HG03280 (cell line): ENCODE measurements at regions not wholly inside any gene's neighbourhood (a gene's known extent, or its start where the extent isn't known, plus 50 kb on each side); places are given as distances from the start of the nearest gene placed in this dataset.
"Not testable (repeated sequence)": the region's sequence is repeated elsewhere in the genome, so short reads cannot be mapped to it uniquely, and the experiment has no call there.

Source experiments
- ATAC-seq: cut with Tn5 transposase; IDR thresholded peaks from one replicate; pipeline ENCODE4 v1.9.1; 2021; ENCODE audit warnings: mild to moderate bottlenecking, moderate library complexity; ENCODE audit not compliant: unreplicated experiment

DNA sequence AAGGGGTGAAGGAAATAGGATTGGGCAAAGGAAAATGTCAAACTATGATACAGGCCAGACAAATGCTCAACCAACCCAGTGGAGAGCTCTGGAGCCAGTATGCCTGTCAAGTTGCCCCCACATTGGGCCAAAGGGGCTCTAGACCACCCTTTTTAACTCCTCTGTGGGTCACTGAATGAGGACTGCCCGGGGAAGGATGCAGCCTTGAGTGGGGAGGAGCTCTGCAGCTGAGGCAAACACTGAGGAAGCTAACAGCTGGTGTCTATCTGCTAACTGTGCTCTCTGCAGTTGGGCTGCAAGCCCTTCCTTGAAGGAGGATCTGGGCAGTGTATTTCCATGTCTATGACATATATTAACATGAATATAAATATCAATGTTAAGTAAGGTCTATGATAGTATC lies 98.4 kb upstream of the PRSS16 start:
- ATAC-seq = no peak

DNA sequence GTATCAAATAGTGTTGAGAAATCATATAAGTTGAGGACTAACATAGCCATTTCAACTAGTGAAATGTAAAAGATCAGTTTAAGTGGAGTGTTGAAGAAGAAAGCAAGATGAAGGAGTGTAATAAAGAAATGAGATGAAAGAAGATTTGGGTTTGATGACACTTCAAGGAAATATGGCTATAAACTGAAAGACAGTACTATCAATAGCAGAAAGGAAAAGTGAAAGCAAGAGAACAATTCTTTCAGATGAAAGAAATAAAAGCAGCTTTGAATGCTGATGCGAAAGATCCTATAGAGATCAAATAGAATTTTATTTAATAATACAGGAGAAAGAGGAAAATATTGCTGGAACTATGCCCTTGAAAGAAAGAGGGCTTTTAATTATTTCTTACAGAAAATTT lies 92.8 kb upstream of the PRSS16 start:
- no peak for ATAC-seq

DNA sequence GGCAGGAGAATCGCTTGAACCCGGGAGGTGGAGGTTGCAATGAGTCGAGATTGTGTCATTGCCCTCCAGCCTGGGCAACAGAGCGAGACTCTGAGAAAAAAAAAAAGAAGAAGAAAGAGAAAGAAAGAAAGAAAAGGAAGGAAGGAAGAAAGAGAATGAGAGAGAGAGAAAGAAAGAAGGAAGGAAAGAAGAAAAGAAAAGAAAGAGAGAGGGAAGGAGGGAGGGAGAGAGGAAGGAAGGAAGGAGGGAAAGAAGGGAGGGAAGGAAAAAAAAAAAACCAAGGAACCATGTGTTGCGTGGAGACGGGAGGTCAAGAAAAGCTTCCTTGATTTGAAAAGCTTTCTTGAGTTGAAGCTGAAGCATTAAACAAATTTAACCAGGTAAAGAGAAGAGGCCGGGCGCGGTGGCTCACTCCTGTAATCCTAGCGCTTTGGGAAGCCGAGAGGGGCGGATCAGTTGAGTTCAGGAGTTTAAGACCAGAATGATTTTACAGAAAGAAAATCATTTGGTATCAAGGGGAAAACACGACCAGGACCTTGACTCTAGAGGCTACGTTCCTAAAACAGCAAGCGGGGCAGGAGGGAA lies 90.5 kb upstream of the PRSS16 start:
- no peak for ATAC-seq

GRCh38 chr6:27157459-27158315 lies 89.8 kb upstream of the PRSS16 start:
- ATAC-seq = peak; percentile 50

GRCh38 chr6:27158316-27158643 lies 89.2 kb upstream of the PRSS16 start:
- no peak for ATAC-seq

DNA sequence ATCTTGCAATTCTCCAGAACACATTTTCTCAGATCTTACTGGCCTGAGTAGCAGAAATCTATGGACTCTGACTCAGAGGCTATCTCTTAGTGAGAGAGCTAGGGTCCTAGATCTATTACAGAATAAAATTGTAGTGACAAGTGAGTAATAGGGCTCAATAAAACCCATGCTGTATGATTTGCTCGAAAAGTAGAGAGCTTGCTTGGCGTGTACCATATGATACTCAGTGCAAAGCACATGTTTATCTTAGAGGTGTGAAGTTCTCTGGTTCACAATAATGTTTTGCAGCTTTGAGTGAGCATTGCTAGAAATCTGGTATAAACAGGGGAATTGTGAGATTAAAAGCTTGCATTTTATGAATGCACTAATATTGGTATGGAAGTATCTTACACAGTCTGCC lies 87.8 kb upstream of the PRSS16 start:
- no peak for ATAC-seq

DNA sequence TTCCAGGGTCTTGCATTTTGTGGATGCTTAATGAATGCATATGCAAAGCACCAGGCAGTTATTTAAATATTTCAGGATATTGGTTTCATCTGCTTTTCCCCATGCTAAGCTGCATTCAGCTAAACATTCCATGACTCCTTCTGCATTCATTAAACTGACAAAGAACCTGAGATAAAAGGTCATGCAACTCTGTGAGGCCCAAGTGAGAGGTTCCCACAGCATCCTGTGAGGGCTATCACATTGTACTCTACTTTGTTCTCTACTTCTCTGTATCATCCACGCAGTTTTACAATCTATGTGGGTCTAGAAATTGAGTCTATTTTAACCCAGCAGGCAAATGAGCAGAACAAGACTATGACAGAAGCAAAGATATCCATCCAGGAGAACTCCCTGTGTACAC lies 86.4 kb upstream of the PRSS16 start:
- no peak for ATAC-seq

- ATAC-seq = no peak
Observed at GRCh38 chr6:27161603-27161945, 85.9 kb upstream of the PRSS16 start.

DNA sequence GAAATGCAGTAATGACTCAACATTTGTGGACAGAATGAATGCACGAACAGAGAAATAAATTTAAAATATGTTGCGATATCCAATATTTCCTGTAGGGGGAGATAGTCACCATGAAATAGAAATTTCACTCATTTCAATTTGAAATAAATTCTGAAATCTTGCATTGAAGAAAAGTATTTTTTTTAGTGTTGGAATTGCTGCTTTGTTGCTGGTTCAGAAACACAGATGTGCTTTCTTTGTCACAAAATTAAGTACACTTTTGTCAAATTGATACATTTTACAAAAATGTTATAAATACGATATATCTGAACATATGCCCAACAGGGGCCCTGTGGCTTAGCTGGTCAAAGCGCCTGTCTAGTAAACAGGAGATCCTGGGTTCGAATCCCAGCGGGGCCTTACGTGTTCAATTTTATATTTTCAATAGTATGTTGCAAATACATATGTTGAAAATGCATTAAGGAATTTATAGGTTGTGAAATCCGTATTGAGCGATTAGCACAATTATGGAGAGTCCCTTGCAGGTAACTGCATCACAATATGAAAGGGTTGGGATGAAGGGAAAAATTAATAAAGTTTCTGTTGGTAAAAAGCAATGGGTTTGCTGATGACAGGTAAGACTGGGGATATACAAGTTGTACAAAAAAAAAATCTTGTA lies 85.4 kb upstream of the PRSS16 start:
- no peak for ATAC-seq

- ATAC-seq = no peak
Observed at GRCh38 chr6:27163834-27164233, 83.7 kb upstream of the PRSS16 start.

DNA sequence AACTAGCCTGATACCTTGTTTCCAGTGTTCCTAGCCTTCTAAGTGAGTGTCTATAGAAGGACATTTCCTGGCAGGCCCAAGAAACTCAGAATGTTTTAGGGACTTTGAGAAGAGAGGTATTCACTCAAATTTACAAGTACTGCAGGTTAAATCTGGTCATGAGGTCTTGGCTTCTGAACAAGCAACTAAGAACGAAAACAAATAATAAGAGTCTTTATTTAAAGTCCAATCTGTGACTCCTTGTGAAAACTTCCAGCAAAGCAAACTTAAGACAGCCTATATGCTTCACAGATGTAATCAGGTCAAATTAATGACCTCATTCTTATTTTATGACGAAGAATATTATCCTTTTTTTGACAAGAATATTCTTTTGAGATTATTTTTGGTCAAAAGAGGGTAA lies 79.4 kb upstream of the PRSS16 start:
- no peak for ATAC-seq

- ATAC-seq = no peak
Observed at GRCh38 chr6:27168586-27169443, 78.7 kb upstream of the PRSS16 start.

DNA sequence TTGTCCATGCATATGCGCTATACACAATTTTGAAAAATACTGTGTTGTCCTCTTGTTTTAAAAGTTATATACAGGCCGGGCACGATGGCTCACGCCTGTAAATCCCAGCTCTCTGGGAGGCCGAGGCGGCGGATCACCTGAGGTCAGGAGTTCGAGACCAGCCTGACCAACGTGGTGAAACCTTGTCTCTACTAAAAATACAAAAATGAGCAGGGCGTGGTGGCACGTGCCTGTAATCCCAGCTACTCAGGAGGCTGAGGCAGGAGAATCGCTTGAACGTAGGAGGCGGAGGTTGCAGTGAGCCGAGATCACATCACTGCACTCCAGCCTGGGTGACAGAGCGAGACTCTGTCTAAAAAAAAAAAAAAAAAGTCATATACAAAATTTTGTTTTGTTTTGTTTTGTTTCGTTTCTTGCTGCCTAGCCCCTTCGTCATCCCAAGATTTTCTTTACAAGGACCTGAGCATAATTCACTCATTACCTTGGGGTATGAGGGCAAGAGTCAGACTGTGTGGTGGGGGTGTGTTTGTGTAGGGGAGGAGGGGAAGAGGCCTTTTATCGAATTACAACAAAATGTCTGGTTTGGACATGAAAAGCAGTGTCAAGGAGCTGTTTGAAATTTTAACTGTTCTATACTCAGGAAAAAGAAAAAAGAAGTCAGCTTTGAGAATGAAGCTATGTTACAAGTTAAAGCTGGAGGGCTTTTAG lies 74.8 kb upstream of the PRSS16 start:
- ATAC-seq = not testable (repeated sequence)

DNA sequence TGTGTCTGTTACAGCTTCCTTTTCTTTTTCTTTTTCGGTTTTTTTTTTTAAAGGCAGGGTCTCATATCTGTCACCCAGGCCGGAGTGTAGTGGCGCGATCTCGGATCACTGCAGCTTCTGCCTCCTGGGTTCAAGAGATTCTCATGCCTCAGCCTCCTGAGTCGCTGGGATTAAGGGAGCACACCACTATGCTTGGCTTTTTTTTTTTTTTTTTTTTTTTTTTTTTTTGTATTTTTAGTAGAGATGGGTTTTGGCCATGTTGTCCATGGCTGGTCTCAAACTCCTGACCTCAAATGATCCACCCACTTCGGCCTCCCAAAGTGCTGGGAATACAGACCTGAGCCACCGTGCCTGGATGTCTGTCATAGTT lies 74.3 kb upstream of the PRSS16 start:
- not testable (repeated sequence) for ATAC-seq

GRCh38 chr6:27174958-27175357 lies 72.5 kb upstream of the PRSS16 start:
- ATAC-seq = no peak

DNA sequence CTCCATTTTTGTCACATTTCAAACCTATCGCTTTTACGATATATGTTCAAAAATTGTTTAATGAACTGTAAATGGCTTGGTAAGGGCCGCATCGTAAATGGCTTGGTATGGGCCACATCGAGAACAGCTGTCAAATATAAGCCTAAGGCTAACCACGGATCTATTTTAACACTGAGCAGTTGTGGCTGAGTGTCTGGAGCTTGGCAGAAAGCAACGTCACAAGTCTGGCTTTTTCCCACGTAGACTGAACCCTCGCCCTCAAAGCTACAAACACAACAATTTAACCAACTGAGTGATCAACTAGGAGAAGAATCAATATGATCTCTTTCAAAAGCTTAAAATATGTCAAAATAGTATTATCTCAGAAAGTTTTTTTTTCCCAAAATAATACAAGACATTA lies 71.4 kb upstream of the PRSS16 start:
- ATAC-seq = no peak

- peak; percentile 38 for ATAC-seq
Observed at GRCh38 chr6:27176523-27177484, 70.7 kb upstream of the PRSS16 start.

DNA sequence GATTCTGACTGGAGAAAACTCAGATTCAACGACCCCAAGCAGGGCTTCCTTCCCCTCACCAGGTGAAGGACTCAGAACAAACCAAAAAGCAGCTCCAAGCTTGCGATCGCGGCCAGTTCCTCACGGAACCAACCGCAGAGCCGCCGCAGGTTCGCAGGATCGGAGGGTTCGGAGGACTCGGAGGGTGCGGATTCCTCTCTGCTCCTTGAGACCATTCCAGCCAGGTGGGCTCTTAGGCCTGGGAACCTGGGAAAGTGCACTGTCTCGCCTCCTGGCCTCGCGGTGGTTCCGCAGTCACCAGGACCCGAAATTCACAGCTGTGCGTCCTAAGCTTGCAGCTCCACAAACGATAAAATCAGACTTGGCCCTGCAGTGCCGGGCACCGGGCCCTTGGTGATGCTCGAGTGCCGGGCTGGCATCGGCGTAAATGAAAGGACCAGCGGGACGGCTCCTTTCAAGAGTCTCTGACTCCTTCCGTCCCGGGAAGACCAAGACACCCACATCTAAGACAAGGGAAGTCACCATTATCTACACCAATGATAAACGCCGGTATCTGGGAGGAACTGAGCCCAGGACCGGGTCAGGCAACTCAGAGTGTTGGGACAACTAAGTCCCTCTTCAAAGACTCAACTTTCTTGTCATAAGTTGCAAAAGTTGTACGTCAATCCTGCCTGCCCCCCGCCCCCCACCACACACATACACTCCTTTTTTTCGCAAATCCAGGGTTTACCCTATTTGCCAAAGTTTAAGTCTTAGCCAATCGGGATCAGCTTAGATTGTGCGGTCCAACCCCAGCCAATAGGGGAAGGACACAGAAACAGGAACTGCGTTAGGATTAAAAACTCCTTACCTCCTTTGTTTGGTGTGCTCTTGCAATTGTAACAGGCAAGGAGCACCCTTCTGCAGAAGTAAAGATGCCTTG lies 69.8 kb upstream of the PRSS16 start:
- ATAC-seq = peak; percentile 64

GRCh38 chr6:27178407-27178730 lies 69.1 kb upstream of the PRSS16 start:
- peak; percentile 2 for ATAC-seq
